LoVo (cell line): ENCODE measurements at regions not wholly inside any gene's neighbourhood (a gene's known extent, or its start where the extent isn't known, plus 50 kb on each side); places are given as distances from the start of the nearest gene placed in this dataset.

ENCODE experiments used
- DNase-seq: peaks from one replicate; pipeline ENCODE4 v3.0.0-alpha.2; 2016; ENCODE audit warnings: low spot score

DNA sequence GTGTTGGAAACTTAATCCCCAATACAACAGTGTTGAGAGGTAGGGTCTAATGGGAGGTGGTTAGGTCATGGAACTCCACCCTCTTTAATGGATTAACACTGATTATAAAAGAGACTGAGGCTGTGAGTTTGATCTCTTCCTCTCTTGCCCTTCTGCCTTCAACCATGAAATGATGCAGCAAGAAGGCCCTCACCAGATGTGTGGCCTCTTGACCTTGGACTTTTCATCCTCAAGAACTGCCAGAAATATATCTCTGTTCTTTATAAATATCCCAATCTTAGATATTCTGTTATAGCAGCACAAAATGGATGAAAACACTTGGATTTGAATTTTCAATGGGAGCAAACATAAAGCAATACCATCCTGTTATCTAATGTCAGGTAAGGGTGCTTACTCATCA is 67.6 kb downstream of the NMUR2 start:
- DNase-seq = no peak

DNA sequence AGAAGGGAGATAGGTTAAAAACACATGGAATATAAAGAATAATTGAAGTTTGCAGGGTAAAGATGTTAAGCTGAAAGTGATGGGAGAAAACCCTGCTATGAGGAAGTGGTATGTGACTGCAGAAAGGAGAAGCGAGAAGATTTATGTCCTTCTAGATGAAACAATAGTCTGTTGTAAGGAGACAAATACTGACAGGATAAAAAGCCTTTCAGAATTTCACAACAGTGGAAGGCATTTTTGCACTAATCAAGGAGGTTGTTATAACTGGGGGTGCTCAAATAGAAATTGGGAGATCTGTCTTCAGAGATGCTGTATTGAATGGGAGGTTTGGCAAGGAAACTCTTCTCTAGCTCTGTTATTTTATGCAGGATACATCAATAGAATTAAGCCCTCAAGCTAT is 69.6 kb downstream of the NMUR2 start:
- DNase-seq = no peak

DNA sequence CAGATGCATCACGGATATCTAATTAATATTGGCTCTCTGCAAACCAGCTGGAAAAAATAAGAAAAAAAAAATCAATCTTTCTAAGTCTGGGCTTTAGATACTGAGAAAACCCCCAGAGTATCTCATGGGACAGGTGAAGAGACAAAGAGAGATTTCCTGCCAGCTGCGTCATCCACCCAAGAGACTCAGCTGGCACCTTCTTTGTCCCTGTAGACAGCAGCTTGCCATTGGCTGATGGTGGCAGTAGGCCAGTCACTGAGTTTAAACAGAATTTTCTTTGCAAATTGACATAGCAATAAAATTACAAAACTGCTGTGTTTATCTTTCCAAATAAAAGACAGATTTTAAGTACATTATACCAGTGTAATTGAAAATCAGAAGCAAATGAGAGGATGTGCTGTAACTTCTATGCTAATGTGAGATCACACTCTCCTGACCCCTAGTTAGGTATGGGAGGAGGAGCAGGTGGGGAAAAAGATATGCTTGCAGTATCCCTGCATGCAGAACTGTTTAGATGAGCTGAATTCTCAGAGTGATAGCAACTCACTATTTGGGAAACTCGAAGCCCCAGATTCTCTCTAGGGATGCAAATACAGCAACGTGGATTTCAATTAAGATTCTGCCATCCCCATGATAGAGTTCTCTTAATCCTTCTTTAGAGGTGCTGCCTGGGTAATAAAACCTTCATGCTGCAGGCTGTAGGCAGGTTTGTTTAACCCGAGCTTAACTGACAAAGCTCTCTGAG is 72.2 kb downstream of the NMUR2 start:
- DNase-seq = no peak

DNA sequence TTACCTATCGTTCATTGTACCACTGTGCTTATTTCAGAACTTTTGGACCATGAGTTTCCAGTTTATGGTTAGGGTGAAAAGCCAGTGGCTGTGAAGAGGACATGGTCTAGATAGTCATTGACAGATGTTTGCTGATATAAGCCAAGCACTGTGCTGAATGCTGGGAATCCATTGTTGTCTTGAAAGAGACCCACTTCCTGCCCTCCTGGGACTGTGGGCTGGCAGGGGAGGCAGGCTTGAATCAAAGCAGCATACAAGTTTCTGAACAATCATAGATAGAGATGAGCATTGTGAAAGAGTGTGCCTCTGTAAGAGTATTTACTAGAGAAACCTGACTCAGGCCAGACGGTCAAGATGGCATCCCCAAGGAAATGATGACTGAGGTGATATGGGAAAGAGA is 73.4 kb downstream of the NMUR2 start:
- DNase-seq = no peak

DNA sequence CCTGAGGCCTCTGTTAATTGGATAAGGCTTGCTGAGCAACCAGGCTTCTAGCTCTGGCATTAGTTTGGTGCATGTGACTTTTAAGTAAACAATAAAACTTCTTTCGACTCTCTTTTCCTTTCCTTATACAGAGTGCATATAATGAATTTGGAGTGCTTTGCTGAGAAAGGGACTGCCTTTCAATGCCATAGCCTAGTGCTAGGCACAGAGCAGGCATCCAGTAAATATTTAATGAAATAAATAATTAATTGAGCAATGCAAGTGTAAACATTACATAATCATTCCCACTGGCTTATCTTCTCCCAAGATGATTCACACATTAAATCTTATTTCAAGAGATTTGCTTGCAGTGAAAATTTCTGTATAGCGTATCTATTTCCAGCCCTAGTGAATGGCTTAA is 74.1 kb downstream of the NMUR2 start:
- no peak for DNase-seq

DNA sequence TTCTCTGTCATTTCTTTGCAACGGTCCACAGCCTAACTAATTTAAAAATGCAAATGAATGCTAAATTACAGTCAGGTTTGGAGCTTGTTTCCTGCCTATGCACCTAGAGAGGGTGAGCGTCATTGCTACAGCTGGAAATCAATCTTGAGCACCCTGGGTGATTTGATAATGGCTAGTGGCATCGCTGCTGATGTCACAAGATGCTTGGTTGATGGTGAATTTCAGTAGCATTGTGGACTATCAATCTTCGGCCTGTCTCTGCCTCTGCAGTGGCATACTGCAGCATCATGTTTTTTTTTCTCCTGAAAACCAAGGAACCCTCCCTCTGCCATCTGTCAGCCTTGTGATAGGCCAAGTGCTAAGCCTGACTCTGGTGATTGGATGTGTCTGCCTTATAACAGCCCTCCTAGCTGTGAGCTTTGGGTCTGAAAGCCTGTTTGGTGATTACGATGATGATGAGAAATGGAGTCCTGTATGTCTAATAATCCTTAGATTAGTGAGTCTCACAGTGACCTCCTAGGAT is 75.3 kb downstream of the NMUR2 start:
- no peak for DNase-seq

DNA sequence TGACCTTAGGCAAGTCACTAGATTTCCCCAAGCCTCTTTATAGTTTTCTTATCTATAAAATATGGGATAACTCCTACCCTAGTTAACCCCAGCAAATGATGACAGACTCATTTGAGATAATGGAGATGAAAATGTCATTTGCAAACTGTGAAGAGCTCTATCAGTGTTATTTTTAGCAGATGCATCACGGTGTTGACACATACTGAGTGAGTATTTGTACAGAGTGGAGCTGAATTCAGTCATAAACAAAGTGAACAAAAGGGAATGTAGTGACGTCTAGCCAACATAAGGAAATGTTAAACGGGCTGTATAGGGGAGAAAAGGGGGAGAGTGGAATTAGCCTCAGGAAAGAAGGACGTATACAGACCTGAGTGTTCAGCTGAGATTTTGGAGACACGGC is 75.9 kb downstream of the NMUR2 start:
- no peak for DNase-seq

DNA sequence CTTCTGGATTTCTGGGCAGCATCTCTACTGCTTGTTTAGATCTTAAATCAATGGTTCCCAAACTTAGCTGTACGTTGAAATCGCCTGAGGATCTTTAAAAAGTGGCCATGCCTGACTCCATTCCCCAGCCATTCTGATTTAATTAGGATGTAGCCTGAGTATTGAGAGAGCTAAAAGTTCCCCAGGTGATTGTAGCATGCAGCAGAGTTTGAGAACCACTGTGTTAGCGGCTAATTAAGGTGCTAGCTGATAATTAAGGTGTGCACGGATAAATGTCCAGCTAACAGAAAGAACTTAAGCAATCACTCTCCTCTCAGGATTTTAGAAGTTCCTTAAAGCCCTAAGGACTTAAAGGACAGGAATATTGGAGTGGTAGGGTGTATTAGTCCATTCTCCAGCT is 89.1 kb downstream of the NMUR2 start:
- no peak for DNase-seq

DNA sequence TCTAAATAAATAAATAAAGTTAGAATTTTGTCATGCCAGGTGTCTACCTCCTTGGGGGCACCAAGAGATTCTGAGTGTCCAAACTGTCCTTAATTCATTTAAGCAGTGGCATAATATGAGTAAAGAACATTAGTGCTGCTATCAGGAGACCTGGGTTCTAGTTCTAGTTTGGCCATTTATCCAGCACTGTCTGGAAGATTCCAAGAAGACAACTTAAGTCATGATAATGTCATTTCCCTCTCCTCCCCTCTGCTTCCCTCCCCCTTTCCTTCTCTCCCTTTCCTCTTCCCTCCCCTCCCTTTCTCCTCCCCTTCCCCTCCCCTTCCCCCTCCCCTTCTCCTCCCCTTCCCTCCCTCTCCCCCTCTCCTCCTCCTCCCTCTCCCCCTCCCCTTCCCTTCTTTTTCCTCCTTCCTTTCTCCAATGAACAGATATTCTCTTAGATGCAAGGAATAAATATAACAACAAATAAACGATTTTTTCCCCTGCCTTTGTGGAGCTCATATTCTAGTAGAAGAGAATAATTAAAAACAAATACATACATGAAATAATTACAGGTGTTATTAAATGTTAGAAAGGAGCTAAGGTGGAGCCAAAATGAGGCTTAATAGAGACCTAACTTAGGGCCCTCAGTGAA is 90.8 kb downstream of the NMUR2 start:
- DNase-seq = no peak

DNA sequence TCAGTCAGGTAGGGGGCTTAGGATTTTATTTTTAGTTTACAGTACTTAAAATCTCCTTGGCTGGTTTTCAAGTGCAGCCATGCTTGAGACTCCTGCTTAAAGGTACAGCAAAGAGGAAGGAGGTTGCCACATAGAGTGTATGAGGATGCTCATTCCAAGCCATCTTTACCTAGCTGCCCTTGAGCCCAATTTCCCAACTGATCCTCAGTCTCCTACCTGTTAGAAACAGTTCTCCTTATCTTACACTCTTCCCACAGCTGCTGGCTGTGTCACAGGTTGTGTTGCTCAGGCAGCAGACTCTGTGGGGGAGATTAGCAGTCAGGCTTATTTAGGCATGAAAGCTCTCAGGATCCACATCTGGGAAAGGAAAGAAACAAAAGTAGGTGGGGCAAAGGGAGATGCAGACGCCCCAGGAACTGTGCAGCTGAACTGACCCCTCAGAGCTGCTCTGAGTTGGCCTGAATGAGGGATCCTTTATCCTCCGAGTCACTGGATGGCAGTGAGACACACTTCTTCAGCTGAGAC is 95.1 kb downstream of the NMUR2 start:
- no peak for DNase-seq

DNA sequence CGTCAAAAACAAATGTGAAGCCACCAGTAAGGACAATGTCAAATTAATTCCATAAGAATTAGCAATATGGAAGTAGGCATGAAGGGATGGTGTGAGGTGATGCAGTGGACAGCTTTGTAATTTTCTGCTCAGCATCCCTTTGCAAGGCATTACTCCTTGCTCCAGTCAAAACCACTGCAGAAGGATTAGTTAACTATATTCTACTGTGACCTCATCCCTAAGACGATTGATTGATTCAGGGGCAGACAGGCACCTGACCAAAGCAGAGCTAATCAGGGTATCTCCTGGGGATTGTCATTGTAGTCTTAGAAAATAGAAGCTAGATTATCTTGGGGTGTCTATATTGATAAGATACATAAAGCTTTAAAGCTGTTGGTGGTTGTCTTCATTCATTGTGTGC is 98.7 kb downstream of the NMUR2 start:
- DNase-seq = no peak

DNA sequence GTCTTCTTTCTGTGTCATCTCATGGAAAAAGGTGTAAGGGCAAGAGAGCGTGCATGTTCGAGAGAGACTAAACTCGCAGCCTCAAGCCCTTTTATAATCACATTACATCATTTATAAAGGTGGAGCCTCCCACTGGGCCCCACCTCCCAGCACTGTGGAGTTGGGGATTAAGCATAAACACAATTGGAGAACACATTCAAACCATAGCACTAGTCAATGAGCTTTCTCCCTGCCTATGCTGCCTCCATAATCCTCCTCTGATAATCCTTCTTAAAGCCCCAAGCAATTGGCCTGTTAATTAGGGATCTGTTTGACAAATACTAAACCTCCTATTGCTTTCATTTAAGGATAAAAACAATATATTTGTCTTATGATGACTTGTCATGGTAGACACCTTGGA is 99.6 kb downstream of the NMUR2 start:
- no peak for DNase-seq

DNA sequence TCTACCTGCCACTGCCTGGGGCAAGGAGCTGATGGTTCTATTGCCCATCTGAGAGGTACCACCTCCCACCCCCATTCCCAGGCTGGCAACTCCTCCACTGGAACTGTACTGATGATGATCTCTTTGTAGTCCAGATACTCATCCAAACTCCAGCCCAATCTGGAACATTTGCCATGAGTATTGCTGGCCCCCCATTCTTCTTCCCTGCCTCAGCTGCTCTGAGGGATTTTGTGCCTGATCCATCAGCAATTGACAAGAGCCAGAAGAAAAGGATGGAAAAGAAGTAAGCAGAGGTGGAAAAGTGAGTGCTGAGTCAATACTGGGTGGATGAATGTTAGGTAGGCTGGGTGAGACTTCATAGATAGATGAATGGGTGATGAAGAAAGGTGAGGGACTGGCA is 101.2 kb downstream of the NMUR2 start:
- DNase-seq = no peak

DNA sequence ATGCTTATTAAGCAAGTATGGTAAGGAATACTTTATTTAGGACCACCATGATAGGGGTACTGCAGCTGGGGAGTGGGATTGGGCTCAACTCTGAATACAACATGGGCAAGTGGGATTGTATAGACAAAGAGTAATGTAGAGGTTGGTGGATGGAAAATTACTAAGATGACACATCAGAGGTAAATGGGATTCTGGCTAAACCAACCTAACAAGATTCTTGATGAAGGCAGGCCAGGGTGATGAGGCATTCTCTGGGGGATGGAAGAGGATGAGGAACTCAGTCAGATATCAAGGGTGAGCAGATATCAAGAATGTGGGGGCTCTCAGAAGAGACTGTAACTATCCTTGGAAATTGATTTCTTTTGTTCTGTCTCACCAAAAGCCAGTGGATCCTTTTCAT is 107.2 kb downstream of the NMUR2 start:
- DNase-seq = no peak

DNA sequence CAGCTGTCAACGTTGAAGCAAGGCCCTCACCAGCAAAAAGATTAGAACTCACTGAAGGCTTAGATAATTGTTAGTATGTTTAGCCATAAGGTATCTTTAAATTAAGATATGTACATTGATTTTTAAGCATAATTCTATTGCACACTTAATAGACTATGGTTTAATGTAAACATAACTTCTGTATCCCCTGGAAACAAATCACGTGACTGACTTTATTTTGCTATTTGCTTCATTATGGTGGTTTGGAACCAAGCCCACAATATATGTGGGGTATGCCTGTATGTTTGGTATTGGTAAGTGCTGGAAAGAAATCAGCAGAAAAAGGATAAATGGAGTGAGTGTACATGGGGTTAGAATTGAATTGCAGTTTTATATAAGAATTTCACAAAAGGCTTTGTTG is 111.9 kb downstream of the NMUR2 start:
- DNase-seq = no peak

DNA sequence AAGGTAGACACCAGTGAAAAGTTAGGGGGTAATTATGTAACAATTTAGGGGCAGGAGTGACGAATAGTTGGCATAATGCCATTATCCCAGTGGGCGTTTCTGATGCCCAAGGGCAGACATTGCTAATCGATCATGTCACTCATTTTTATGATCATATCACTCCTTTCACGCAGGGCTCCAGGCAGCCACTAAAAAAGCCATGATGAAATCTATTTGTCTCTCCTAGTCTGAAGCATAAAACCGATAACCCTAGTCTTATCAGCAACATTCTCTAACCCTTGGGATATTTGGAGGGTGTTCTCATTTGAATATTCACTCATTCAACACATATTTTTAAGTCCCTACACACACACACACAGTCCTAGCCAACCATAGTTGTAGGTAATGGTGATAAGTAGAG is 114.9 kb downstream of the NMUR2 start:
- DNase-seq = no peak

DNA sequence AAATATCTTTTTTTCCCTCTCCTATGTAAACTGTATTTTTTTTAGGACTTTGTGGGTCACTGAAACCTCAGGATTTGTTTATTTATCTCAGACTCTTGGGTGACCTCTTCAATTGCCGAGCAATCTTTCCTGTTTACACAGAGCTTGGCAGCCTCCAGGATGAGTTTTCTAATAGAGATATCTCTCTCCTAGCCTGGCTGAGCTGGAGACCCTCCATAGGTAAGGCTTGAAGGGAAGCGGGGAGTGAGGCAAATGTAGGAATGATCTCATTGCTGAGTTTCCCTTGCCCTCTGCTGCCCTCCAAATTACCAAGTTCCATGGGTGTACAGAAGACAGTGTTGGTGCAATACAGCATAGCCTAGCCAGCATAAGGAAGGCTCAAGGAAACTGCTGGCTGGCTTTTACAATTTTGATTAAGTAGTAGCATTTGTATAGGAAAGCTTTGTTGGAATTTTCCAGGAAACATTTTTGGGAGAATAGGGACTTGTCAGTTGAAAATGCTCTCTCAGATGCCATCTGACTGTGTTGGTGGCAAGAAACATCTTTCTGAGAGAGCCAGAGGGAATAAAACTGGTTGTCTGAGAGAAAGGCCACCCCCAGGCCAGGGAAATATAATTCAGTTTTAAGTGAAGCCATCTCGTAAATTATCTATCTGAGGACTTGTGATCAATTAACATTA is 116.0 kb downstream of the NMUR2 start:
- no peak for DNase-seq

DNA sequence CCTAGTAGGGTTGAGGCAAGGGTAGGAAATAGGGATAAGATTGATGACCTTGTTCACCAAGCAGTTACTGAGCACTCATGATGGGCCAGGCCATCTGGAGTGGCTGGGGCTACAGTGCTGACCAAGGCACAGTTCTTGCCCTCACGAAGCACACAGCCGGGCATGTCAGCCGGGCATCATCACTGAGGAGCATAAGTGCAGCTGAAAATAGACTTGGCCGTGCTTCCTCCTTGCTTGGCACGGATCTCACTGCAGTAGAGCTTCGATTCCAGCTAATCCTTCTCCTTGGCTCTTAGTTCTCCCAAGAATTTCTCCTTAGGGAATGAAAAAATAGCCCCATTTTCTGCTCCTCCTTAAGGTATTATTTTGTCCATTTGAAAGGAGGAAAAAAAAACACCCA is 116.6 kb downstream of the NMUR2 start:
- DNase-seq = no peak

DNA sequence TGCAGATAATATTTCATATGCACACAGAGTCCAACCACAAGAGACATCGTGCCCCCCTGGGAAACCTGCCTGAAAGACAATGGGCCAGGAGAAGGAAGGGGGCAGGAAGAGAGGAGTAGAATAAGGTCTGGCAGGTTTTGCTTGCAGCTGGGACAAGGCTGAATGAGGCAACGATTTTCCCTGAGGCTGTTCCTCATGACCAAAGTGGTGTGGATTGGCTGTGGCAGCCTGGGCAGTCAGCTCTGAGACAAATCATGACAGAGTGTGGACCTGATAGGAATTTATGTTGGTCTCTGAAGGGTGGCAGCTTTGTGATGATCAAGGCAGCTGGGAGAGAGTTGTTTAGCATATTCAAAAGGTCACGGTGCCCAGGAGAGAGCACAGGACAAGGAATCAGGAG is 119.3 kb downstream of the NMUR2 start:
- DNase-seq = no peak

DNA sequence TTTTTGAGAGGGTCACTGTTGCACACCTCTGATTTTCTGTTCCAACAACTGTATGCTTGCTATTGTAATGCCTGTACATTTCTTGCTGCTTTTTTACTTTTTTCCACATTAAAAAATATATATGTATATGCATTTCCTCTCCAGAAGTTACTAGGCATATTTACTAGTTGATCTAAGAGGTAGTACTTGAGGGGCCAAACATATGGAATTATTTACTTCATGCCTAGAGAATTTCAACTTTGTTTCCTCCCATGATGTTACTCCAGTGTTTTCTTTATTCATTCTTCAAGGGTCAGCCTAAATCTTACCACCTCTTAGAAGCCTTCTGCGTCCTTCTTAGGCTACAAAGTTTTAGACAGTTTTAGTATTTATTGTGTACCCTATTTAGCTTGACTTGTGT is 122.7 kb downstream of the NMUR2 start:
- no peak for DNase-seq

DNA sequence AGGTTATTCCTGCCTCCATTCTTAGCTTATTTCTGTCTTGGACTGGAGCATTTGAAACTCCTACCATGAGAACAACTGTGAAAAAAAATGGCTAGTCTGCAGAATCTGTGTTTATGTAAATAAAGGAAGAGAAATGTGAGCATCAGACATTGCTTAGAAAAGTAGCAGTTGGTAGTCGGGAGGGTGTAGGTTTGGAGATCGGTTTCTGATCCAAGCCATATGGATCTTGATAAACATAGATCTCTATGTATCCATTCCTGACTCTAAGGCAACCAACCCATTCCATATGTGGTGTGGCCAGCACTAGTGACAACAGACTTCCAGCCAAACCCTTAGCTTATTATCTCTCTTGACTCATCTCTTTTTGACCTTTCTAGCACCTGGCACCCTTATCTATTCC is 127.1 kb downstream of the NMUR2 start:
- DNase-seq = no peak

DNA sequence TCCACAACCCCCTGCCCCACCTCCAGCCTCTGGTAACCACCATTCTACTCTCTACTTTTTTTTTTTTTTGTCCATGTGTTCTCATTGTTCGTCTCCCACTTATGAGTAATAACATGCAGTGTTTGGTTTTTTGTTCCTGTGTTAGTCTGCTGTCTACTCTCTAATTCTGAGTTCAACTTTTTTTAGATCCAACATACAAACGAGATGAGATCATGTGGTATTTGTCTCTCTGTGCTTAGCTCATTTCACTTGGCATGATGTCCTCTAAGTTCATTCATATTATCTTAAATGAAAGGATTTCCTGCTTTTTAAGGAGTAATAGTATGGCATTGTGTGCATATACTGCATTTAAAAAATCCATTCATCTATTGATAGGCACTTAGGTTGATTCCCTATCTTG is 130.9 kb downstream of the NMUR2 start:
- no peak for DNase-seq

DNA sequence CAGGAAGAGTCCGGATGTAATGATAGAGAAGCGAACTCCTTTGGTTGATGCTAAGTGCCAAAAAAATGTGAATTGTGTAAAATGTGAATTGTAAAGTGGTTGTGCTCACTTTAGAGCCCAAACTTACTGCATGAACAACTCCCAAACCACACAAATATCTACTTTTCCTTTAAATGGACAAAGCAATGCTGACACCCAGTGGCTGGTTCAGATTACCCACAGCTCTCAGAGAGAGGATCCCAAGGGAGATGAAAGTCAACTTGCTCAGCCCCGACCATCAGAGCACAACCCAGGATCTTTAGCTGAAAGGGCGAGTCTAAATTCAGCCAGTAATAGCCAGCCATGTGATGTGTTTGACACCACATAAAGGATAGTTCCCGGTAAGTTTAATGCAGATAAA is 133.7 kb downstream of the NMUR2 start:
- peak; percentile 7 for DNase-seq
